UCSD-AML1 (cell line): ENCODE measurements at regions not wholly inside any gene's neighbourhood (a gene's known extent, or its start where the extent isn't known, plus 50 kb on each side); places are given as distances from the start of the nearest gene placed in this dataset.

ENCODE experiments used
- DNase-seq: peaks from one replicate; lab custom pipeline; 2025; ENCODE audit not compliant: unreplicated experiment; lab: John Stamatoyannopoulos, UW

DNA sequence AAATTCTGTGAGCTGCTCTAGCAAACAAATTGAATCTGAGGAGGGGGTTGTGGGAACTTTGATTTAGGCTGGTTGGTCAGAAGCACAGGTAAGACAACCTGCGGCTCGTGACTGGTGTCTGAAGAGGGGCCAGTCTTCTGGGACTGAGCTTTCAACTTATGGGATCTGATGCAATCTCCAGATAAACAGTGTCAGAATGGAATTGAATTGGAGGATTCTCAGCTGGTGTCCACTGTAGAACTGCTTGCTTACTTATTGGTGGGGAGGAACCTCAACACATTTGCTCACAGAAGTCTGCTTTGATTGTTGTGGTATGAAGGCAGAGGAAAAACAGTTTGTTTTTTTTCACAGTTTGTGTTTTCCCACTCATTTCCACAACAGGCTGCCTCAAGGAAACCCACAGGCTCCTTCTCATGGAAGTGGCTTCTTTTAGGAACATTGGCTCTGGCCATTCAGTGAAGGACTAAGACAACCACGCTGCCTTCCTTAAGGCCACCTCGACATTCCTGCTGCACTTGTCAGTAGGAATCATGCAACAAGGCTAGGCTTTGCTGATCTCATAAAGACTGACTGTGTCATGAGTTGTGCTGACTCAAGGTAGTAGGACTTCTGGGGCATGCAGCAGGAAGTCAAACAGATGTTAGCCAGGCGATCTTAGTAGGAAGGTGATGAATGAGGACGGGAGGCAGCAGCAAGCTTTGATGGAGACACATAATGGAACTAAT, 104.7 kb downstream of the TSN start:
- no peak for DNase-seq

- DNase-seq = no peak
These were observed 105.3 kb downstream of the TSN start for GRCh38 chr2:121860758-121861227.

- DNase-seq = no peak
These were observed 106.8 kb downstream of the TSN start for GRCh38 chr2:121862286-121862685.

DNA sequence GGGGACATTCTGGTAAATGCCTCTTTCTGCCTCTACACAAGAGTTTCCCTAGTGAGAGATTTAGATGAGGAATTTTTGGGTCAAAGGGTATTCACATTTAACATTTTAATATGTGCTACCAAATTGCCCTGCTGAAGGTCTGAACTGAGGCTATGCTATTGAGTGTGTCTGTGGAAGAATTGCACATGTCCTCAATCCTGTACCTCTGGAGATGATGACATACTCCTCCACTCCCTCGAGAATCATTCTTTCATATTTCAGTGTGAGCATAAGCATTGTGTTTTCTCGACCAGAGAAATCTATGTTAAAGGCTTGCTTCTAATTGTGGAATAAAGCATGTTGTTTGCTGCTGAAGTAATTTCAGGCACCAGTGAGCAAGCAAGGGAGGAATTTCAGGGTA, 110.5 kb downstream of the TSN start:
- no peak for DNase-seq

DNA sequence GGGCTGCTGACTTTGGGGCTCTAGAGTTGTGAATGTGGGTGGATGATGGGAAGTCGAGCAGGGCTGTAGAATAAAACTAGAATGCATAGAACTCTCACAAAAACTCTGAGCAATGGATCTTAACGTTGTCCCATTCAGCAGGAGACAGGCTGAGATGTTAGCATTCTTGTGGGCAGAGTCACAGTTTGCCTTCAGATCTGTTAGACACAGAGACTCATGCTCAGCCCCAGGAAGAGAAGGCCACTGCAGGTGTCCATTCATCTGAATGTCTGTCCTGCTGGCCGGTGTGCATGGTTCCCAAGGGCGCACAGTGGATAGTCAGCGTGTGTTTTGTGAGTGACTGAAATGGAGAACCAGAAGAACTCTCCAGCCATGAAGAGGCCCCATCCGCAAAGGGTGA, 111.3 kb downstream of the TSN start:
- DNase-seq = no peak

DNA sequence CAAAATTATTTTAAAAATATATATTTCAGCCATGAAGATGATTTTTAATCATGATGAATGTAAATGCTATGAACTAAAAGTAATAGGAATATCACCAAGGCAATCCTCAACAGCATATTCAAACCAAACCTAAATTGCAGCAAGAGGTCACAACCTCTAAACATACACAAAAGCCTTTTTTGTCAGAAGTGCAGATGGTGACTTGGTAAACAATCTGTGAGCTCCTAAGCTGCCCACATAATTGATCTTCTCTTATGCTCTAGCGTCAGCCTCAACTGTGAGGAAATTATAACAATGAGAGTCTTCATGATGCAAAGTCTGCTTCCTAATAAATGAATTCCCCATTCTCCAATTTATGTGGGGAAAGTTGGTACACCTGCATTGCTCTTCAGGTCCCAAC, 113.2 kb downstream of the TSN start:
- no peak for DNase-seq

- no peak for DNase-seq
These were observed 113.9 kb downstream of the TSN start for GRCh38 chr2:121869363-121869762.

DNA sequence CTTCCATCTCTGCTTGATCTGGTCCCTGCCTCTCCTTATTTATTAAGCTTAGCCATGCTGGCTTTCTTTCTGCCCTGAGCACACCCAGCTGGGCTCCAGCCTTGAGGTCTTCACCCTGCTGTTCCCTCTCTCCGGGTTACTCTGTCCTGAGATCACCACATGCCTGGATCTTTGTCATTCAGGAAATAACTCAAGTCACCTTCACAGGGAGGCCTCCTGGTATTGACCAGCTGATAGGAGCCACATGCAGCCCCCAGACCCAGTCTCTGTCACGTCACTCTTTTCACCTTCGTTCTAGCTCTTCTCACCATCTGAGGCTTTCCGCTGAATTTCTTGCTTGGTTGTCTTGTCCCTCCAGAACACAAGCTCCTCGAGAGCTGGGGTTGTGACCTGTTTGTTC, 114.4 kb downstream of the TSN start:
- DNase-seq = no peak

DNA sequence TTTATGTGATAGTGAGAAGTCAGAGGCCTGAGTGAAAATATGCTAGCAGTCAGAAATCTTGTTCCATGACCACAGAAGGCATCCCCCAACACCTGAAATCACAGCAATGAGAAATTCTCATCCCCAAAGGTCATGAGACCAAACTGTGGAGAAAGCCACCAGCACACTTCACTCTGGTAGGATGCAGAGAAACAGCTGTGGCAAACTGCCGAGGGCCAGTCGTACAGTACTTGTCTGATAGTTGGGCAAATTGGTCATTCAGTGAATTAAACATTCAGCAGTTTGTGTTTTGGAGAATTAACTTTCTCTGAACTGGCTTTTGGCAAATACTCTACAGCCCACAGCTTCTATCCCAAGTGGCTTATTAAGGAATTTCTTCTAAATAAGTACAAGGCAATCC, 117.2 kb downstream of the TSN start:
- no peak for DNase-seq

DNA sequence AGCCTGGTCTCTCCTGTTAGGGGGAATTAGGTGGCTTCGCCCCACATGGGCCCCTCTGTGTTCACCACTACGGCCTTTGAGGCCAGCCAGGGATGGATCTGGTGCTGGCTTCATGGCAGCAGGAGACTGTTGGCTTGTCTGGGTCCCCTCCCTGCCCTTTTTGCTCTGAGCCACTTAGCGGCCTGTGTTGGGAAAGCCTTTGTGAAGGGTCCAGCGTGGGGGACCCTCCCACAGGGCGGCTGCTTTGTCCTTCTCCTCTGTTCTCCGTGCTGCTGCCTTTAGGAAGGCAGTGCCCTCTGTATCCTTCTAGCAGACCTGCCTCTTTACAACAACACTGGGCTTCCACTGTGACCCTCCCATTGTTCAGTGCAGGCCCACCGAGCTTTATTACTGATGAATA, 118.4 kb downstream of the TSN start:
- no peak for DNase-seq

- no peak for DNase-seq
These were observed 120.2 kb downstream of the TSN start for GRCh38 chr2:121875585-121876185.

DNA sequence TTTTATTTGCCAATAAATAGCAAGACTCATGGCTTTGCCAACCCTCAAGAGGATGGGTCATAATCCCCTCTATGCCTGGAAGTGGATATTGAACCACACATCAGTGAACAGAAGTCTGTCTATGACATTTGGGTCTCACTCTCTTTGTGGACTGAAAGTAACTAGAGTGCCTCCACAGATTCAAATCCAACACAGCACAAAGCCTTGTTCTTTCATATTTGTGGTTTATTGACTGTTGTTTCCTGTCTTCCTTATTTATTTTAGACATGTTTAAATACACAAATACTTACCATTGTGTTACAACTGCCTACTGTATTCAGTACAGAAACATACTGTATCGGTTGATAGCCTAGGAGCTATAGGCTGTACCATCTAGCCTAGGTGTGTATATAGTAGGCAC, 121.9 kb downstream of the TSN start:
- DNase-seq = no peak

- no peak for DNase-seq
These were observed 124.8 kb downstream of the TSN start for GRCh38 chr2:121880283-121880682.

GRCh38 chr2:121881038-121881437, 125.6 kb downstream of the TSN start:
- DNase-seq = no peak

DNA sequence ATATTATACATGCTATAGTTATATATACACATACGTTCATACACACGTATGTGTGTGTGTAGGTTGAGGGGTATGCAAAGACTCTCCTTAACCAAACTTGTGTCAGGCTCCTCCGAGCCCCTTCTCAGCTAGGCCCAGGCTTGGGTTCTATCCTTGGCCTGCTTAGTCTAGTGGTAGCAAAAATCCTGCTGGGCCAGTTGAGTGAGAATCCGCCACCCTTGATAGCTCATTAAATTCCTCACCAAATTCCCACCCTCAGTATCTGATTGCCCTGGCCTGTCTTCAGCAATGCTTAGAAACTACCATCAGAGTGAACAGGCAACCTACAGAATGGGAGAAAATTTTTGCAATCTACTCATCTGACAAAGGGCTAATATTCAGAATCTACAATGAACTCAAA, 126.5 kb downstream of the TSN start:
- DNase-seq = no peak

GRCh38 chr2:121884078-121884477, 128.6 kb downstream of the TSN start:
- no peak for DNase-seq

GRCh38 chr2:121884511-121884921, 129.1 kb downstream of the TSN start:
- DNase-seq = no peak

- DNase-seq = no peak
These were observed 130.6 kb downstream of the TSN start for GRCh38 chr2:121886059-121886458.

DNA sequence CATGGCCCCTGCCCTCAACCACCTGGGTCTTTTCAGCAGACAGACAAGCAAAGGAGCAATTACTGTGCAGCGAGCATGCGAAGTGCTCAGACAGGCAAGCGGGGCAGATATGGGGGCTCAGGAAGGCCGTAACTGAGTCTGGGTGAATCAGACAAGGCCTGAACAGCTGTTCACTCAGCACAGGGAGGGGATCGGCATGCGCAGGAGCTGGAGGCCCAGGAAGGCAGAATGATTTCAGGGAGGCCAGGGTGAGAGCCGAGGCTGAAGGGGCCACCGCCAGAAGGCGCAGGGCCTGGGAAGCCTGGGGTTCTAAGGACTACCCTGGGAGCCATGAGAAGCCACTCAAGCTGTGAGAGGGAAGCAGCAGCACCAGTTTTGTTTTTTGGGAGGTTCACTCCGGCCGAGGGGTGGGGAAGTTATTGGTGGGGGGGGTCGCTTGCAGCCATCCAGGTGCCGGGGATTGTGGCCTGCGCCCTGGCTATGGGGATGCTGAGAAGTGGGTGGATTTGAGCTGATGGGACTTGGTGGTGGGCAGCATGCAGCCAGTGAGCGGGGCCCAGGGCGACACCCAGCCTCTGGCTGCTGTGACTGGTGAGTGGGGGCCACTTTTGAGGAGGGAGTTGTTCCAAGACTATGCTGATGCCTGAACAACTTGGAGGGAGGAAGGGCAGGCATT, 132.2 kb downstream of the TSN start:
- no peak for DNase-seq

DNA sequence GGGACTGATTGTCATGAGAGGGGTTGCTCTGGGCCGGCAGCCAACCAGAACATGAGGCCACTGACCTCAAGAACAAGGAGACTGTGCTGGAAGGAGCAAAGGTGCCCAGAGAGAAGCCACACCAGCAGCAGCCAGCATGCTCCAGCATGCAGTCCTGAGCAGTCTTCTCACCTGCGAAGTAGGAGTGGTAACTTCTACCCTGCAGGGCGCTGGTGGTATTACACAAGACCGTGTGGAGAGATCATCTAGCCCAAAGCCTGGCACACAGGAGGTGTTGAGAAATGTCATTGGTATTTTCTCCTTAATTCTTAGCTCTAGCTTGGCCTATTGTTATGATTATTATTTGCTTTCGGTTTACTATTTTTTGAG, 132.7 kb downstream of the TSN start:
- no peak for DNase-seq

DNA sequence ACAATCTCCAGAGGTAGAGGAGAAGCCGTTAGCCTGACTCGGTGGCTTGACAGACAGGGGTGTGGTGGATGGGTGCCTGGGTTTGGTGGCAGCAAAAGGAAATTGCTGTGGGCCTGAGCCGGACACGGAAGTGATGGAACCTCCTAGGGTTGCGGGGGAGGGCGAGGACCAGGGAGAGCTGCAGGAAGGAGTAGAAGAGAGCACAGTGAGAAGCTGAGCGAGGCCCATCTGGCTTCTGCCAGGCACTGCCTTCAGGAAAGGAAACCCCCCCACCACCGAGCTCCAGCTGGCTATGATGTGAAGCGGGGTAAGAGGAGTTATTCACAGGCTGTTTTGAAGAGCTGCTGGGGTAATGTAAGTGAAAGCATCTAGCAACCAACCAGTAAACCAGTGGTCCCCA, 134.6 kb downstream of the TSN start:
- DNase-seq = peak; percentile 91
